Peyer's patch (tissue), 4 donors: ENCODE measurements at regions not wholly inside any gene's neighbourhood (a gene's known extent, or its start where the extent isn't known, plus 50 kb on each side); places are given as distances from the start of the nearest gene placed in this dataset.
"Not testable (repeated sequence)": the region's sequence is repeated elsewhere in the genome, so short reads cannot be mapped to it uniquely, and the experiment has no call there.

Source experiments
- CTCF ChIP-seq, 6 experiments: fragments of 450-650 bp in 4 of 6; fragments of 200-600 bp in 2 of 6; sonication (generic) in 1 of 6; IDR thresholded peaks; one replicate each; pipeline ENCODE4 v1.5.1; 2017 to 2019; ENCODE audit warnings: antibody characterized with exemption in 6 of 6, mild to moderate bottlenecking in 3 of 6, moderate library complexity in 1 of 6
- POLR2A ChIP-seq, 2 donors: fragments of 450-650 bp; IDR thresholded peaks; one replicate each; pipeline ENCODE4 v1.5.1; 2017; ENCODE audit warnings: antibody characterized with exemption in 2 of 2, mild to moderate bottlenecking in 2 of 2, moderate library complexity in 2 of 2

GRCh38 chr14:106401316-106401715 lies 874.9 kb downstream of the TMEM121 start:
- not testable (repeated sequence) for TF ChIP-seq CTCF, POLR2A (IDR thresholded peaks at IDR 0.05)
